A673 (cell line): ENCODE measurements at regions not wholly inside any gene's neighbourhood (a gene's known extent, or its start where the extent isn't known, plus 50 kb on each side); places are given as distances from the start of the nearest gene placed in this dataset.
"Not testable (repeated sequence)": the region's sequence is repeated elsewhere in the genome, so short reads cannot be mapped to it uniquely, and the experiment has no call there.

Experiments used
- BruUV-seq: library from RNA; stranded (reverse); fragments of 400-500 nt; replicated peaks from 2 replicates; lab custom pipeline; 2021; lab: Mats Ljungman, UMichigan
- CTCF ChIA-PET: fragments of 300-600 bp; sonication (Branson Sonifier 250); formaldehyde crosslinking; loops from one replicate; lab custom pipeline; 2022; ENCODE audit warnings: antibody characterized with exemption; lab: Charles Lee
- POLR2A ChIA-PET: fragments of 300-600 bp; sonication (Branson Sonifier 250); formaldehyde crosslinking; loops from one replicate; lab custom pipeline; 2022; ENCODE audit warnings: antibody characterized with exemption; ENCODE audit not compliant: low non-redundant PET; lab: Charles Lee
- DNase-seq: peaks from one replicate; pipeline ENCODE4 v3.0.0-alpha.2; 2015; ENCODE audit warnings: low spot score
- H3K27ac ChIP-seq: fragments of 200-600 bp; sonication (generic); 2 replicates; pipeline ENCODE4 v1.5.1; 2016; ENCODE audit warnings: mixed run types, low read depth, mild to moderate bottlenecking, mixed read lengths, antibody characterized with exemption, low read length; ENCODE audit not compliant: poor library complexity, severe bottlenecking
- H3K27me3 ChIP-seq: fragments of 200-600 bp; sonication (generic); replicated peaks from 2 replicates; pipeline ENCODE4 v1.6.1; 2017; ENCODE audit warnings: mixed run types, low read depth, mild to moderate bottlenecking, mixed read lengths, antibody characterized with exemption, low read length; ENCODE audit not compliant: insufficient read depth, poor library complexity
- H3K36me3 ChIP-seq: fragments of 200-600 bp; sonication (generic); 2 replicates; pipeline ENCODE4 v1.6.1; 2016; ENCODE audit warnings: mixed run types, mild to moderate bottlenecking, mixed read lengths, antibody characterized with exemption, low read length; ENCODE audit not compliant: insufficient read depth, poor library complexity, severe bottlenecking
- H3K4me1 ChIP-seq: fragments of 200-600 bp; sonication (generic); 2 replicates; pipeline ENCODE4 v1.6.1; 2017; ENCODE audit warnings: mixed run types, mild to moderate bottlenecking, mixed read lengths, antibody characterized with exemption, low read length; ENCODE audit not compliant: insufficient read depth, poor library complexity, severe bottlenecking
- H3K4me3 ChIP-seq: fragments of 200-600 bp; sonication (generic); 2 replicates; pipeline ENCODE4 v1.5.1; 2016; ENCODE audit warnings: low read depth, mixed run types, mild to moderate bottlenecking, mixed read lengths, low read length; ENCODE audit not compliant: poor library complexity, severe bottlenecking
- H3K9me3 ChIP-seq: fragments of 200-600 bp; sonication (generic); 2 replicates; pipeline ENCODE4 v1.6.1; 2016; ENCODE audit warnings: mixed run types, low read depth, mild to moderate bottlenecking, mixed read lengths, antibody characterized with exemption, low read length; ENCODE audit not compliant: poor library complexity, severe bottlenecking
- intact Hi-C: fragments of 100-400 bp; cut with micrococcal nuclease; formaldehyde crosslinking; loops from one replicate; pipeline ENCODE4 v1.10.0; 2022; ENCODE audit not compliant: unreplicated experiment

DNA sequence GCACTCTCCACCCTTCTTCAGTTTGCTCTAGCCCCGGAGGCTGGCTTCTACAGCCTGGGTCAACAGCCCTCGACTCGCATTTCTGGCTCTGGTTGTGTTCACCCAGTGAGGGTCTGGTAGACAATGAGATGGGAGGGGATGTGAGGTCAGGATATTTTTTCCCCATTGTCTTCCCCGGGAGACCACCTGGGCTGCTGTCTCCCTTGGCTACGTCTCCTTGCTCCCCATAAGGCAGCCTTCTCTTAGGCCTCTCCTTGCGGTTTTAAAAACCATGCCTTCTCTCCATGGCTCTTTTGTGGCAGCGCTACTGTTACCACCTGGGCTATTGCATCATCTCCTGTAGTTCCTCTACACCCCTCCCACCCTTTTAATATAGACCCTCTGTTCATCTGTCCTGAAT, 327.6 kb upstream of the NOTCH2NLA start:
- DNase-seq, H3K9me3 ChIP-seq, H3K4me3 ChIP-seq, H3K4me1 ChIP-seq, H3K36me3 ChIP-seq, intact Hi-C loops, H3K27ac ChIP-seq, CTCF ChIA-PET, POLR2A ChIA-PET, BruUV-seq, H3K27me3 ChIP-seq: not testable (repeated sequence)

DNA sequence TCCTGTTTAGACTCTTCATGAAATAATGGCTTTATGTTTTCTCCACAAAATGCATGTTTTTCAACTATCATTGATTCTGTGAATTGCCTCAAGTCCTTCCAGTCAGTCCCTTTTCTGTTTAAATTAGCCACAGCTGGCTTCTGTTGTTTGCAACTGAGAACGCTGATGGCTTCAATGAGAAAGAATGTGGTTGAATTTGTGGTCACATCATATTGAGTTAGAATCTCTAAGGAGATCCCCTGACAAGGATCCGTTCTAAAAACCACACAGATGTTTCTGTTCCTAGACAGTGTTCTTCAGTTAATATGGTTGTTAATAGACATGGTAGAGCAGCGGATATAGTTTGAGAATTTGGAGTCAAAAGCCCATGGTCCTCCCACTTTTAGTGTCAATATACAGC, 323.6 kb upstream of the NOTCH2NLA start:
- BruUV-seq, H3K27ac ChIP-seq, H3K4me1 ChIP-seq, intact Hi-C loops, DNase-seq, H3K27me3 ChIP-seq, H3K36me3 ChIP-seq, CTCF ChIA-PET, H3K9me3 ChIP-seq, POLR2A ChIA-PET, H3K4me3 ChIP-seq: not testable (repeated sequence)

DNA sequence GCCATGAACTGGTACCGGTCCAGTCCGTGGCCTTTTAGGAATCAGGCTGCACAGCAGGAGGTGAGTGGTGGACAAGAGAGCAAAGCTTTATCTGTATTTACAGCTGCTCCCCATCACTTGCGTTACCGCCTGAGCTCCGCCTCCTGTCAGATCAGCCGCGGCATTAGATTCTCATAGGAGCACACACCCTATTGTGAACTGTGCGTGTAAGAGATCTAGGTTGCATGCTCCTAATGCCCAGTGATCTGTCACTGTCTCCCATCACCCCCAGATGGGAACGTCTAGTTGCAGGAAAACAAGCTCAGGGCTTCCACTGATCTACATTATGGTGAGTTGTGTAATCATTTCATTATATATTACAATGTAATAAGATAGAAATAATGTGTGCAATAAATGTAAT, 319.9 kb upstream of the NOTCH2NLA start:
- H3K27ac ChIP-seq, CTCF ChIA-PET, H3K4me1 ChIP-seq, H3K36me3 ChIP-seq, H3K9me3 ChIP-seq, POLR2A ChIA-PET, H3K27me3 ChIP-seq, BruUV-seq, H3K4me3 ChIP-seq, intact Hi-C loops, DNase-seq: not testable (repeated sequence)

DNA sequence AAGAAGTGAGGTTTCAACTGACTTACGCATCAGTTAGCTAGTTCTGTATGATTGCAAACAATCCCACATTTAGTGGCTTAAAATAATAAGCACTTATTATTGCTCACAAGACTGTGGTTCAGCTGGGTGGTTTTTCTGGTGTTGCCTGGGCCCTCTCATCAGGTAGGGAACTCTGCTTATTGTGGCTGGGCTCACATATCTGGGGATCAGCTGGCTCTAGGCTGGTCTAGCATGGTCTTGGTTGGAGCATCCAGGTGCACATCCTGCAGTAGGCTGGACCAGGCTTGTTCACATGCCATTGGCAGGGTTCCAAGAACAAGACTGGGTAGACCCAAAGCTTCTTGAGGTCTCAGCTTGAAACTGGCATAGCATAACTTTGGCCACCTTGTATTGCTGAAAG, 317.4 kb upstream of the NOTCH2NLA start:
- H3K9me3 ChIP-seq, DNase-seq, intact Hi-C loops, CTCF ChIA-PET, H3K4me3 ChIP-seq, POLR2A ChIA-PET, H3K4me1 ChIP-seq, H3K27me3 ChIP-seq, BruUV-seq, H3K36me3 ChIP-seq, H3K27ac ChIP-seq: not testable (repeated sequence)

DNA sequence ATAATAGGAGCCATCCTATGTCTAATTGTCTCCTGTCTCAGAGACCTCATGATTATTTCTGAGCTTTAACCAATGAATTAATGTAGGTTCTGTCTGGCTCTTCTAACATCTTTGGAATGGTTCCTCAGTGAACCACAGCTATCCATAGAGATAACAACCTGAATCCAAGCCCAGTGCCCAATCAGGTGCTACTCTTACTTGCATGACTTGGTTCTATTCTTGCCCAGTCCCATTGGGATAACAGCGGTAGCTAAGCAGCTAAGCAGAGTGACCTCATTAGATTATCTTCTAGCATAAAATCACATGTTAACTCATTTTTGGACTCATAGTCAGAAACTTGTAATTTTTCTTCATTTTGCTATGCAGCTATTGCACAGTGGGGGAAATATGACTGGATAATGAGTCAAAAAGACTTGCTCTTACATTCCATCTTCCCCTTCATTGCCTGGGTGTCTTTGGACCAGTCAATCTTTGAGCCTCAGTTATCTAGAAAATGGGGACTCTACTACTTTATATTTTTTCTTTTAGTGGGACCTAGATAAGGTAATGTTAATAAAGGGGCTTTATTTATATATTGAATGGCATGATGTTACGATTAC, 309.1 kb upstream of the NOTCH2NLA start:
- H3K27ac ChIP-seq, DNase-seq, CTCF ChIA-PET, intact Hi-C loops, H3K4me3 ChIP-seq, H3K27me3 ChIP-seq, H3K9me3 ChIP-seq, BruUV-seq, POLR2A ChIA-PET, H3K4me1 ChIP-seq, H3K36me3 ChIP-seq: not testable (repeated sequence)

DNA sequence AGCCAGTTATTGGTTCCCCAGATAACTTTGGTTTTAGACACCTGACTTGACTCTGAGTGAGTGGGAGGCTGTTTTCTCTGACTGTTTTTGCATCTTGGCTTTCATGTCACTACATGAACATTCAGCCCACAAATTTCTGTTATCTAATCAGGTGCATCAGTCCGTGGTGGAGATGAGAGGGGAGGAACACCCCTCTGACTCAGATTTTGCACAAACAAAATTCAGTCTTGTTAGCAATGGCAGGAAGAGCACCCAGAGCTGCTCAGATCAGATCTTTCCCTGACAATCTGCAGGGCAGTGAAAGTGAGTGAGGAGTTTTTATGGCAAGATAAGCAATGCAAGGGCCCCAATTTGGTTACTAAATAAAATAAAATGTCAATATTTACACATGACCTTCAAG, 307.2 kb upstream of the NOTCH2NLA start:
- H3K4me3 ChIP-seq, H3K27ac ChIP-seq, H3K4me1 ChIP-seq, H3K36me3 ChIP-seq, BruUV-seq, POLR2A ChIA-PET, CTCF ChIA-PET, DNase-seq, intact Hi-C loops, H3K9me3 ChIP-seq, H3K27me3 ChIP-seq: not testable (repeated sequence)

DNA sequence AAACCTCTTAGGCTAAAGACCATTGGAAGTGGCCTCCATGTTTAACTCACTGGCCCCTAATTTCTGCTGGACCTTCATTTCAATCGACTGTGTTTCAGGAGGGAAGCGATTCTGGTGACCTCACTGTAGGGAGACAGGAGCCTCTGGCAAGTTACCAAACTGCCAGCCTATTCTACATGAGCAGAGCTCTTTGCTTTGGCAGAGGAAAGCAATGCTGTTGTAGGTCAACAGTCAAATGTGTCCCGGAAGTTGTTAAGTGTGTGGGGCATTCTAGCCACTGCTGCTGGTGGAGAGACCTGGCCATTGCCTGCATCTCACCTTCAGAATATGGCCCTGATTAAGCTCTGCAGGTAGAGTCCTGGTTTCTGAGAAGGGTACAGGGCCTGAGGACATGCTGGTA, 306.8 kb upstream of the NOTCH2NLA start:
- not testable (repeated sequence) for H3K4me1 ChIP-seq, H3K4me3 ChIP-seq

DNA sequence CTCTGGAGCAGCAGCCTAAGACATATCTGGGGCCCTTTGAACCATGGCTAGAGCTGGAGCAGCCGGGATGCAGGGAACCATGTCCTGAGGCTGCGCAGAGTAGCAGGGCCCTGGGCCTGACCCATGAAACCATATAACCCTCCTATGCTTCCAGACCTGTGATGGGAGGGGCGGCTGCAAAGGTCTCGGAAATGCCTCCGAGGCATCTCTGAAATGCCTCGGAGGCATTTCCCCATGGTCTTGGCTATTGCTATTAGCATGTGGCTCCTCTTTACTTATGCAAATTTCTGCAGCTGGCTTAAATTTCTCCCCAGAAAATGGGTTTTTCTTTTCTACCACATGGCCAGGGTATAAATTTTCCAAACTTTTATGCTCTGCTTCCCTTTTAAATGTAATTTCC, 302.1 kb upstream of the NOTCH2NLA start:
- DNase-seq, intact Hi-C loops, H3K4me3 ChIP-seq, H3K27ac ChIP-seq, H3K27me3 ChIP-seq, H3K9me3 ChIP-seq, CTCF ChIA-PET, H3K4me1 ChIP-seq, BruUV-seq, H3K36me3 ChIP-seq, POLR2A ChIA-PET: not testable (repeated sequence)

More for the DNA sequence above, 306.8 kb upstream of the NOTCH2NLA start:
- POLR2A ChIA-PET, DNase-seq, H3K36me3 ChIP-seq, intact Hi-C loops, H3K9me3 ChIP-seq, CTCF ChIA-PET, BruUV-seq, H3K27ac ChIP-seq, H3K27me3 ChIP-seq: not testable (repeated sequence)
